Transverse colon (tissue), 4 donors: ENCODE measurements at regions not wholly inside any gene's neighbourhood (a gene's known extent, or its start where the extent isn't known, plus 50 kb on each side); places are given as distances from the start of the nearest gene placed in this dataset.

Experiments
- DNase-seq: peaks from one replicate; pipeline ENCODE4 v3.0.0-alpha.2; 2019
- H3K27ac ChIP-seq, 4 donors: fragments of 200-600 bp; sonication (generic); 2 replicates each; pipeline ENCODE4 v1.5.1; 2016 to 2018; ENCODE audit warnings: inconsistent platforms in 4 of 4
- H3K27me3 ChIP-seq: fragments of 200-600 bp; sonication (generic); 2 replicates; pipeline ENCODE4 v1.5.1; 2017; ENCODE audit warnings: inconsistent platforms
- H3K36me3 ChIP-seq, 4 donors: fragments of 200-600 bp; sonication (generic); 2 replicates each; pipeline ENCODE4 v1.5.1; 2017 to 2019; ENCODE audit warnings: inconsistent platforms in 4 of 4
- H3K4me1 ChIP-seq, 4 donors: fragments of 200-600 bp; sonication (generic); 2 replicates each; pipeline ENCODE4 v1.5.1; 2017 to 2020; ENCODE audit warnings: inconsistent platforms in 4 of 4
- H3K4me3 ChIP-seq, 4 donors: fragments of 200-600 bp; sonication (generic); 1 replicate in 1 of 4; 2 replicates in 3 of 4; pipeline versions ENCODE4 v1.5.1 to v1.6.1; 2017 to 2019; ENCODE audit warnings: inconsistent platforms in 4 of 4
- H3K9me3 ChIP-seq, 2 donors: fragments of 200-600 bp; sonication (generic); 2 replicates each; pipeline ENCODE4 v1.5.1; 2017 to 2019; ENCODE audit warnings: inconsistent platforms in 2 of 2
- EP300 ChIP-seq: sonication (generic); formaldehyde crosslinking; IDR thresholded peaks from one replicate; pipeline ENCODE4 v1.6.1; 2017; ENCODE audit warnings: antibody characterized with exemption, low read depth
- POLR2A ChIP-seq: fragments of 450-650 bp; IDR thresholded peaks from one replicate; pipeline ENCODE4 v1.6.1; 2016; ENCODE audit warnings: antibody characterized with exemption, mild to moderate bottlenecking, moderate library complexity
- POLR2AphosphoS5 ChIP-seq, 3 donors: sonication (generic); formaldehyde crosslinking; IDR thresholded peaks; one replicate each; pipeline ENCODE4 v1.6.1; 2016; ENCODE audit warnings: antibody characterized with exemption in 3 of 3
- WGBS, 2 donors: methylation state at CpG; one replicate each; pipeline ENCODE4 v1.1.5; 2018; ENCODE audit warnings: low coverage in 1 of 2; 5-methylcytosine and 5-hydroxymethylcytosine counted together
- in situ Hi-C, 4 donors: fragments of 200-750 bp; cut with MboI; loops; one replicate each; pipeline versions ENCODE4 v1.15.0 to v1.15.1; 2017; ENCODE audit warnings: low sequenced_read_pairs in 3 of 4, low pct_ligation_motif_present in 1 of 4, low pct_unique_long_range_greater_than_20kb in 1 of 4
- intact Hi-C: fragments of 100-400 bp; cut with DNase I; formaldehyde crosslinking; loops from one replicate; pipeline ENCODE4 v1.15.1; 2023; ENCODE audit warnings: low total_unique reads
- TF ChIP-seq, protein P1 (sequence below), 5 experiments: fragments of 200-600 bp in 3 of 5; fragments of 450-650 bp in 2 of 5; sonication (generic) in 3 of 5; IDR thresholded peaks; 1 replicate in 2 of 5; 2 replicates in 3 of 5; pipeline ENCODE4 v1.5.1; 2016 to 2017; ENCODE audit warnings: antibody characterized with exemption in 5 of 5, inconsistent platforms in 3 of 5, mild to moderate bottlenecking in 2 of 5, moderate library complexity in 1 of 5

DNA sequence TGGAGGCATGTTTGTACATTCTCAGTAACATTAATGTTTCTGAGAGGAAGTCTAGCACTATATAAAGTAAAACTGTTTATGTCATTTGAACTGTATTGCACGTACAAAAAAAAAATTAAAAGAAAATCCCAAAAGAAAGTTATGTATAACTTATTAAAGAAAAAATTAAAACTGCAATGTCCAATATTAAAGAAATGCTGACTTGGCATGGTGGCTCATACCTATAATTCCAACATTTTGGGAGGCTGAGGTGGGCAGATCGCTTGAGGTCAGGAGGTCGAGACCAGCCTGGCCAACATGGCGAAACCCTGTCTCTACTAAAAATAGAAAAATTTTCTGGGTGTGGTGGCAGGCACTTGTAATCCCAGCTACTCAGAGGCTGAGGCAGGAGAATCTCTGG is 178.7 kb upstream of the VIPR2 start:
- no peaks in the 10 kb centered on the region for H3K4me1 ChIP-seq
- no peak for DNase-seq
- WGBS, 2 donors: 83 to 85% methylated on average over 4 of the region's 4 CpGs
- H3K36me3 ChIP-seq: no peaks in the 10 kb centered on the region
- H3K27me3 ChIP-seq: no peaks in the 10 kb centered on the region
- TF ChIP-seq POLR2AphosphoS5 (IDR thresholded peaks at IDR 0.05) (no peak), EP300 (no peak), POLR2A (no peak)
- TF ChIP-seq, protein P1, sequence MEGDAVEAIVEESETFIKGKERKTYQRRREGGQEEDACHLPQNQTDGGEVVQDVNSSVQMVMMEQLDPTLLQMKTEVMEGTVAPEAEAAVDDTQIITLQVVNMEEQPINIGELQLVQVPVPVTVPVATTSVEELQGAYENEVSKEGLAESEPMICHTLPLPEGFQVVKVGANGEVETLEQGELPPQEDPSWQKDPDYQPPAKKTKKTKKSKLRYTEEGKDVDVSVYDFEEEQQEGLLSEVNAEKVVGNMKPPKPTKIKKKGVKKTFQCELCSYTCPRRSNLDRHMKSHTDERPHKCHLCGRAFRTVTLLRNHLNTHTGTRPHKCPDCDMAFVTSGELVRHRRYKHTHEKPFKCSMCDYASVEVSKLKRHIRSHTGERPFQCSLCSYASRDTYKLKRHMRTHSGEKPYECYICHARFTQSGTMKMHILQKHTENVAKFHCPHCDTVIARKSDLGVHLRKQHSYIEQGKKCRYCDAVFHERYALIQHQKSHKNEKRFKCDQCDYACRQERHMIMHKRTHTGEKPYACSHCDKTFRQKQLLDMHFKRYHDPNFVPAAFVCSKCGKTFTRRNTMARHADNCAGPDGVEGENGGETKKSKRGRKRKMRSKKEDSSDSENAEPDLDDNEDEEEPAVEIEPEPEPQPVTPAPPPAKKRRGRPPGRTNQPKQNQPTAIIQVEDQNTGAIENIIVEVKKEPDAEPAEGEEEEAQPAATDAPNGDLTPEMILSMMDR (IDR thresholded peaks at IDR 0.05): no peak
- no peak overlapping the region for H3K27ac ChIP-seq
- no peak overlapping the region for H3K4me3 ChIP-seq
- in situ Hi-C loops (no loop called here), intact Hi-C loops (no loop called here)
- peaks cover 6 to 10% of the 10 kb centered on the region in 2 donors for H3K9me3 ChIP-seq

DNA sequence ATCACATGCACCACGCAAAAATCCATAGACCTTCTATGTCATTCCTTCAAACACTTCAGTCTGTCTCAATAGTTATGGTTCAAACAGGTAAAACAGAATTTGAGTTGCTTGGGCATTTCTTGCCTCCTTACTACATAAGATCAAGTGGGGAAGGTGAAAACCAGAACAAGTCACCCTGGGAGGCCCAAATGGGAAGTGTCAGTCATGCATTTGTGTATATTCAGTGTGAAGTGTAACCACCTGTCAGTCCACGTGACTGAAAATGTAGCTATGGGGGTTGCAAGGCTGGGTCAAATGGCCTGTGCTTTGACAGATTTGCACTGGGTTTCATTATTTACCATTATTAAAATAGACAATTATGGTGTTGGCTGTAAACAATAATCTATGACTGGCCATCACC is 176.6 kb upstream of the VIPR2 start:
- in situ Hi-C loops: no loop called here
- intact Hi-C loops: no loop called here
- Histone ChIP-seq H3K27me3 (no peaks in the 10 kb centered on the region), H3K4me3 (no peak overlapping the region), H3K36me3 (no peaks in the 10 kb centered on the region), H3K27ac (no peak overlapping the region), H3K9me3 (no peaks in the 10 kb centered on the region), H3K4me1 (no peaks in the 10 kb centered on the region)
- DNase-seq: no peak
- 60 to 78% methylated on average over 2 of the region's 2 CpGs for WGBS, 2 donors
- TF ChIP-seq POLR2A (no peak), POLR2AphosphoS5 (IDR thresholded peaks at IDR 0.05) (no peak), EP300 (no peak)
- TF ChIP-seq, protein P1 (IDR thresholded peaks at IDR 0.05): no peak

DNA sequence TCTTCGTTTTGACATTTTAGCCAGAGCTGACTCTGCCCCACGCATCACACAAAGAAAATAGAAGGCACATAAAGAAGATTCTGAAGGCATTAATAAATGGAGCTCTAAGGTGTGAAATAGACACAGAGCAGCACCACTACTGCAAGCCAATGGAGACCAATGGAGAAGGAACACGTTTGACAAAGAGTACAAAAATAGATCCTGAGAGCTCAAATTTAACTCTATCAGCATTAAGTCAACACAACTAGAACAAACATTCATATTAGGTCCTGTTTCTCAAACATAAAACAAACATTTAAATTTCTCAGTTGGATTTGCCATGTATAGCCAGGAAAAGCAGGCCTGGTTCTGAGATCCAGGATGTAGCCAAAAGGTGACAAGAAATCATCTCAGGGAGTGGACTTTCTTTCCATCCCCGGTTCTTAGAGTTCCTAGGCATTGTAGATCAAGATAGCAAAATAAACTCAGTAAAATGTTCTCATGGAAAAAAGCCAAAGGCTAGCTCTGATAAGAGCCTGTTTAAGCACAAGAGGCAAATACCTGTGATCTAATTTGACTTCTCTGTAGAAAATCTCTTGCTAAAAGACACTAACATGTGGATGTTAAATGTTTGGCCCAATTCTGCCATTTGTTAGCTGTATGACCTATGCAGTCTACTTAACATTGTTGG is 174.2 kb upstream of the VIPR2 start:
- TF ChIP-seq POLR2AphosphoS5 (IDR thresholded peaks at IDR 0.05): no peak
- TF ChIP-seq EP300: no peak
- no peak for TF ChIP-seq POLR2A
- TF ChIP-seq, protein P1 (IDR thresholded peaks at IDR 0.05): no peak
- no peak overlapping the region for H3K27ac ChIP-seq
- in situ Hi-C loops: no loop called here

DNA sequence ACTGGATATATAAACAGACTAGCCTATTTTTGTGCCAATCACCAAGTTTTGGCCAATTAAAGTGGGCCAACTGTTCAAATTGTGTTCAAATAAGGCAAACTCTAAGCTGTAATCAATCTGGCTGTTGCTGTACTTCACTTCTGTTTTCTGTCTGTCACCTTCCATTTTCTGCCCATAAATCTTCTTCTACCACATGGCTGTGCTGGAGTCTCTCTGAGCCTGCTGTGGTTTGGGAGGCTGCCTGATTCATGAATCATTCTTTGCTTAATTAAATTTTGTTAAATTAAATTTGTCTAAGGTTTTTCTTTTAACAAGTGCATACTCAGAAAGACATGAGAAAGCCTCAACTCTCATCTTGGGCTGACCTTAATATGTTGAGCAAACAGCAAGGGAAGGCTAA is 172.6 kb upstream of the VIPR2 start:
- Histone ChIP-seq H3K4me3 (no peak overlapping the region), H3K4me1 (no peaks in the 10 kb centered on the region), H3K36me3 (no peaks in the 10 kb centered on the region), H3K27me3 (no peaks in the 10 kb centered on the region), H3K9me3 (no peaks in the 10 kb centered on the region), H3K27ac (no peak overlapping the region)
- no peak for DNase-seq
- TF ChIP-seq, protein P1 (IDR thresholded peaks at IDR 0.05): no peak
- no peak for TF ChIP-seq EP300
- no peak for TF ChIP-seq POLR2A
- no peak for TF ChIP-seq POLR2AphosphoS5 (IDR thresholded peaks at IDR 0.05)
- in situ Hi-C loops (no loop called here), intact Hi-C loops (no loop called here)

More for the DNA sequence above, 174.2 kb upstream of the VIPR2 start:
- intact Hi-C loops: no loop called here
- H3K4me1 ChIP-seq: no peaks in the 10 kb centered on the region
- H3K36me3 ChIP-seq: no peaks in the 10 kb centered on the region
- no peaks in the 10 kb centered on the region for H3K27me3 ChIP-seq
- no peak for DNase-seq
- no peaks in the 10 kb centered on the region for H3K9me3 ChIP-seq
- WGBS, 2 donors: 39 to 53% methylated on average over 3 to 4 of the region's 4 CpGs
- H3K4me3 ChIP-seq: no peak overlapping the region
